ENCODE measurements at regions not wholly inside any gene's neighbourhood (a gene's known extent, or its start where the extent isn't known, plus 50 kb on each side); places are given as distances from the start of the nearest gene placed in this dataset.

DNA sequence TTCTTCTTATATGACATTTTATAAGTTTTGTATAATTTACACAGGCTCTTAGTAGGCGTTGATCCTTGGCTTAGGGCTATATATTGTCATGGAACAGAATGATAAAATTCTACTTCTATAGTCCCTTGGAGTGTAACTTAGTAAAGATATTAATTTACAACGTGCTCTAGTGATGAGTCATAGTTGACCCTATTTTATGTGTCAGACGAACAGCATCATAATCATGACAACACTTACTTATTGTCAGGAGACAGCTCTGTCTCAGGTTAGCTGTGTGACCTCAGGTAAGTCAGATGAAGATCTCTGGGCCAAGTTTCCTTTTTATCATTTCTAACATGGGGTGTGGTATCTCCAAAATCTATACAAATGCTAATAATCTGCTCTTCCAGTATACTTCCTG lies 473.5 kb downstream of the UTRN start:
- no peak for TF ChIP-seq GTF2F1 (IDR thresholded peaks at IDR 0.05; ENCODE audit: borderline replicate concordance, low read depth, low read length)
- no peak for TF ChIP-seq RFX5 (IDR thresholded peaks at IDR 0.05; ENCODE audit: borderline replicate concordance, low read depth, low read length)
- TF ChIP-seq SP2 (IDR thresholded peaks at IDR 0.05; ENCODE audit: low read length), result no peak
- no peak for TF ChIP-seq POU5F1 (IDR thresholded peaks at IDR 0.05; ENCODE audit: low read depth, low read length)
- no peak for TF ChIP-seq SIX5 (IDR thresholded peaks at IDR 0.05; ENCODE audit: low read depth, low read length)
- TF ChIP-seq, protein P1, sequence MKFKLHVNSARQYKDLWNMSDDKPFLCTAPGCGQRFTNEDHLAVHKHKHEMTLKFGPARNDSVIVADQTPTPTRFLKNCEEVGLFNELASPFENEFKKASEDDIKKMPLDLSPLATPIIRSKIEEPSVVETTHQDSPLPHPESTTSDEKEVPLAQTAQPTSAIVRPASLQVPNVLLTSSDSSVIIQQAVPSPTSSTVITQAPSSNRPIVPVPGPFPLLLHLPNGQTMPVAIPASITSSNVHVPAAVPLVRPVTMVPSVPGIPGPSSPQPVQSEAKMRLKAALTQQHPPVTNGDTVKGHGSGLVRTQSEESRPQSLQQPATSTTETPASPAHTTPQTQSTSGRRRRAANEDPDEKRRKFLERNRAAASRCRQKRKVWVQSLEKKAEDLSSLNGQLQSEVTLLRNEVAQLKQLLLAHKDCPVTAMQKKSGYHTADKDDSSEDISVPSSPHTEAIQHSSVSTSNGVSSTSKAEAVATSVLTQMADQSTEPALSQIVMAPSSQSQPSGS (IDR thresholded peaks at IDR 0.05; ENCODE audit: low read length), result no peak
- no peak for TF ChIP-seq POLR2A (IDR thresholded peaks at IDR 0.05; ENCODE audit: control extremely low read depth in 1 of 2, low read depth in 2 of 2, low read length in 2 of 2)
- no peak for TF ChIP-seq RXRA (IDR thresholded peaks at IDR 0.05; ENCODE audit: insufficient read depth, low read depth, low read length)
- no peak for TF ChIP-seq TAF1 (IDR thresholded peaks at IDR 0.05; ENCODE audit: low read depth, low read length)
- CTCF ChIA-PET (ENCODE audit: partially characterized antibody), result no interaction called here
- DNase-seq (ENCODE audit: low read depth in 1 of 2, low spot score in 2 of 2), result no peak
- Histone ChIP-seq H2AFZ (ENCODE audit: low read length) (no peak overlapping the region), H3K27ac (ENCODE audit: low read depth, low read length) (no peak overlapping the region), H3K9ac (replicated peaks in 1 of 4; ENCODE audit: extremely low read depth in 1 of 4, low read depth in 3 of 4, low read length in 3 of 4) (no peak overlapping the region), H3K4me3 (ENCODE audit: extremely low read depth in 1 of 4, insufficient read depth in 2 of 4, low read depth in 3 of 4, low read length in 4 of 4) (no peak overlapping the region), H3K14ac (ENCODE audit: insufficient read length) (no peak overlapping the region), H2BK5ac (ENCODE audit: low read depth, low read length) (no peak overlapping the region), H2BK12ac (ENCODE audit: low read depth, low read length) (no peak overlapping the region), H3K79me2 (ENCODE audit: control insufficient read depth in 1 of 2, insufficient read depth in 2 of 2, low read length in 2 of 2) (no peaks in the 10 kb centered on the region), H2BK15ac (ENCODE audit: low read length) (no peak overlapping the region), H4K5ac (ENCODE audit: insufficient read length, low read depth, low read length) (no peak overlapping the region), H3K4me2 (ENCODE audit: insufficient read depth in 1 of 2, low read depth in 2 of 2, low read length in 2 of 2) (no peak overlapping the region), H3K4me1 (replicated peaks in 1 of 4; ENCODE audit: control insufficient read depth in 3 of 4, insufficient read depth in 4 of 4, low read length in 3 of 4) (no peaks in the 10 kb centered on the region), H3K9me3 (ENCODE audit: insufficient read depth in 2 of 2, low read depth in 1 of 2, low read length in 1 of 2) (no peaks in the 10 kb centered on the region), H4K8ac (ENCODE audit: extremely low read depth, insufficient read depth, low read length) (no peak overlapping the region), H3K27me3 (replicated peaks in 1 of 4; ENCODE audit: control insufficient read depth in 3 of 4, extremely low read depth in 1 of 4, insufficient read depth in 3 of 4, low read length in 3 of 4) (no peaks in the 10 kb centered on the region), H3K79me1 (ENCODE audit: low read depth, low read length) (no peaks in the 10 kb centered on the region), H4K20me1 (replicated peaks in 1 of 2; ENCODE audit: control insufficient read depth in 1 of 2, insufficient read depth in 2 of 2, low read length in 2 of 2) (no peaks in the 10 kb centered on the region), H3K56ac (replicated peaks; ENCODE audit: insufficient read length, low read depth, low read length) (no peak overlapping the region), H2BK120ac (replicated peaks; ENCODE audit: low read depth, low read length) (no peak overlapping the region), H2BK20ac (ENCODE audit: low read length) (no peak overlapping the region), H3K36me3 (ENCODE audit: control insufficient read depth in 2 of 4, insufficient read depth in 4 of 4, low read length in 3 of 4) (peaks cover 0 to 3% (median 0%) of the 10 kb centered on the region in 4 experiments; a peak in 2 of 8 replicates), H3K23ac (ENCODE audit: insufficient read length) (no peak overlapping the region), H4K91ac (replicated peaks; ENCODE audit: insufficient read length, low read length) (no peak overlapping the region), H2AK5ac (ENCODE audit: low read depth, low read length) (no peak overlapping the region), H3K4ac (replicated peaks; ENCODE audit: insufficient read length, low read depth, low read length) (no peak overlapping the region), H3K23me2 (ENCODE audit: low read depth, low read length) (no peaks in the 10 kb centered on the region), H3K18ac (ENCODE audit: extremely low read depth, low read length) (no peak overlapping the region)
- POLR2A ChIA-PET (ENCODE audit: partially characterized antibody), result no interaction called here
- FAIRE-seq, result no peak
- 81% methylated on average over 3 of the region's 3 CpGs; no CpG with 5 or more reads in 1 of the 2 experiments for WGBS, 2 experiments (ENCODE audit: extremely low coverage in 1 of 2, insufficient coverage in 1 of 2, insufficient read length in 1 of 2, insufficient replicate concordance in 2 of 2, low coverage in 1 of 2, low lambda C conversion rate in 2 of 2, missing lambda C conversion rate in 1 of 2)

All from H1 (cell line).